ENCODE measurements at regions not wholly inside any gene's neighbourhood (a gene's known extent, or its start where the extent isn't known, plus 50 kb on each side); places are given as distances from the start of the nearest gene placed in this dataset.

DNA sequence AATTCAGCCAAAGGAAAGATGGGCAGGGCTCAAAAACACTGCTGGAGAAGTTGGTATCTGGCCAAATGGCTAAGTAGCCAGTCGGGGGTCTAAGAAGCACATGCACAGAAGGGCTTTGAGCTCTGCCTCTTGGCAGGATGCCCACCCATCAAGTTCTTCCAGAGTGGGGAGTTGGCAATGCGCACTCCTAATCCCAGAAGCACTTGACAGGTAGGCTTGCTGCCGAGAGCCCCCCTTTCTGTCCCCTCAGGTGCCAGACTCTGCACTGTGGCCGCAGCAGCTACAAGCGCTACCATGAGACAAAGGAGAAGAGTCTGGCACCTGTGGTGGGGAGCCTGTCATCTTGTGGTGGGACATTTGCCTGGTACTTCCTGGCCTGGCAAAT lies 252.9 kb upstream of the SLC24A2 start:
- no peak for FAIRE-seq

DNA sequence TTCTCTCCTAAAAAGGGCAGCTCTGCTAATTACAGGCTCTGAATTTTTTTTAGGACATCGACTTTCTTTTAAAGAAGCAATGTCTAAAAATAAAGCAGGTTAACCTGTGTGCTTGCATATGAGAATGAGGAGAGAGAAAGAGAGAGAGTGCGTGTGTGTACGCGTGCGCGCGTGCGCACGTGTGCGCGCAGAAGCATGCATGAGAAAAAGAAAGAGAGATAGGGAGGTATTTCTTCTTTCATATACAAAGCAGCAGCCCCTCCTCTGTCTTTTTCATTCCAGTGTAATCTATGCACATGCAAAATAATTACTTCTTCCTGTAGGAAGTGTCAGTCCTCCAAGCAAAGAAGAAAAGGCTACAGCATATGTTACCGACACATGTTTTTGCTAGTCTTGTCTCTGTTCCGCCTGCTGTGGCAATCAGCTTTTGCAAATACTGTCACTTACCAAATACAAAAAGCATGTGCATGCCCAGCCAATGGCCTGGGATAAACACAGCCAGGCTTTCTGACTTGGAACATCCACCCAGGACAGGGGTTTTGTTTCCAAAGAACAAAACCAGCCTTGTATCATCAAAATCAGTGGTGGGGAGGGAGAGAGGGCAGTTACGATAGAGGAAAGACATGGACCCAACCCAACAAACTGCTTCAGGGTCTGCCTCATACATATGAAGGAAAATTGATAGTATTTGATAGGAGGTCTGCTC lies 252.3 kb upstream of the SLC24A2 start:
- FAIRE-seq = no peak

DNA sequence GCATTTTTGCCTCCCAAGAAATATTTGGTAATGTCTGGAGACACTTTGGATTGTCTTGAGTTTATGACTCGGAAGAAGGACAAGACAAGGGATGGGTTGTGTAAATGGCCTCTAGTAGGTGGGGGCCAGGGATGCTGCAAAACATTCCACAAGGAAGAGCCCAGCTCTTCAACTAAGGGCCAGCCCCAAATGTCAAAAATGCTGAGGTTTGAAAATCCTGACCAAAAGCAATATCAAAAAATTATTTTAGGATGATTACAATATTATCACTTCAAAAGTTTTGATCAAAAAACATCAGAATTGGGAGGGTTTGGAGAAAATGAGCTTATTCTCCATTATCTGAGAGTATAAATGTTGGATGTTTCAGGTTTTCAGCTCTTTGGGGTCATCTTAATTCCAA lies 248.9 kb upstream of the SLC24A2 start:
- FAIRE-seq = no peak

DNA sequence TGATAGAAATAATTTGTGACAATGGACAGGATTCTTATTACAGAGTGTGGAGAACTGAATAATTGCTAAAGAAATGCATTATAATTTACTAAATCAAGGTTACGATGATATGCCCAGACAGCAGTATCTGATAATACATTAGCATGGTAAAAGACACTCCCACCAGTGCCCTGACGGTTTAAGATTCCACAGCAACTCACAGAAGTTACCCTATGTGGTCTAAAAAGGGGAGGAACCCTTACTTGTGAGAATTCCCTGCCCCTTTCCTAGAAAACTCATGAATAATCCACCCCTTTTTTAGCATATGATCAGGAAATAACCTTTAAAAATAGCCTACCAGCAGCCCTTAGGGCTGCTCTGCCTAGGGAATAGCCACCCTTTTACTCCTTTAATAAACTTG lies 244.7 kb upstream of the SLC24A2 start:
- no peak for FAIRE-seq

DNA sequence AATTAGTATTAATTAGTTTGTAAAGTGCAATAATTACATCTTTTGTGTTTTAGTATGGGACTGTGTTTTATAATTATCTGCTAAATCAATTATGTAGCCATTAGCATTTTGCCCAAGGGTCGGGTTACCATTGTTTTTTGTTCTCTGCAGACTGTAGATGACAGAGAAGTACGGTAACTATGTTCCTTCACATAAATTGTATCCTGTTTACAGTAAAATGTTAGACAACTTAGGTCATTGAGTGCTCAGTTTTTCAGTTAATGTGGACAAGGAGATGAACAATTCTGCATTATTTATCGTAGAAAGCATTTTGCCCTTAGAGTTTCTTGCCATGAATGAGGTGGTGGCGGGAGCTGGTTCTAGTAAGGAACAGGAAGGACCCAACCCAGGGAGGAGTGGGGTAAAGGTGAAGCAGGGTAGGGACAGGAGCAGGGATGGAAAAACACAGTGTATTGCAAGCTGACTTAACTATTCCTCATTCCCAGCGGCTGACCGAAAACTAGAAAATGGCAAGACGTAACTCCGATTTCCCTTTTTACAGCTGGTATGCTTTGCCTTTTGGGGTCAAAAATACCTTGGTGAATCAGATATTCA lies 243.7 kb upstream of the SLC24A2 start:
- no peak for FAIRE-seq

DNA sequence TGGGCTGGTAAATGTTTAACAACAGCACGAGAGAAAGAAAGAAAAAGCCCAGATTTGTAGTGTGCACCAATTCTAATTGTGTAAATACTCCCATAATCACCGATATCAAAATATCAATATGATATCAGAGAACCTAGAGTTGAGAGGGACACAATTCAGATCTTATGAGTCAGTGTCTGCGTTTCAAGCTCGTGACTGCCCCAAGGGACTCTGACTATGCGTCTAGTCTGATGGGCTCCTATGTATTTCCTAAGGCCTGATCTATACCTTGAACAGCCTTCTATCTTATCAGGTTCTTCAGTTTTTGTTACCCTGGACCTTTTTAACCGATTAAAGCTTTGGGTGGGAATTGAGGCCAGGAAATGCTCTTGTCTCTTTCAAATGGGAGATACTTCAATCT lies 243.0 kb upstream of the SLC24A2 start:
- FAIRE-seq = no peak

DNA sequence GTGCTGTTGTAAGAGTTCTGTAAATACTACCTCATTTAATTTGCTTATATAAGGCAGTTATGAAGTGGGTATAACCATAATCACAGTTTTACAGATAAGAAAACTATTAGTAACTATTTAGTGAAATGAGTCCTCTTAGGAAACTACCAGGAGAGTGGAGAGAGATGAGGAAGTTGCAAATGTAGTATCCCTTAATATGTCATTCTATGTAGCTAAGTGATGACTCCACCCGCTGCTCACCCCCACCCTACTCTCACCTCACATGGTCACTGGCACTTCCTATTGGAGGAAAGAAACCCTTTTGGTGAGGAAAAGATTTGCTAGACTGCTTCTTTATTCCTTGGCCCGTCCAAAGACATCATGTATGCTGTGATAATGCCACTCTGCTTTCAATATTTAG lies 241.8 kb upstream of the SLC24A2 start:
- no peak for FAIRE-seq

DNA sequence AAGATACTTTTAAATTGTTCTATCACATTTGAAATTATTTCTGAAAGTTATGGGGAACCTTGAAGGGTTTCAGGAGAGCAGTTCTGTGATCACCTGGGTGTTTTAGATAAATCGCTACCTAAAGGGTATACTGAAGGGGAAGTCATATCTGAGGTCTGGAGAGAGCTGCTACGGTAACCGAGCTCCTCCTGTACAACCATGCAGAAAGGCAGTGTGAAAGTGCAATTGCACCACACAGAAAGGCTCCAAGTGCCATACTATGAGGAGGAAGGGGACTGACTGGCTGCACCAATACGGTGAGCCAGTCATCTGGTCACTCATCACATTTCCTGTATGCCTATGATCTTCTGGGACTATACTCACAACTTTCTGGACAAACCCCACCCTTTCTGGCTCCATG lies 241.4 kb upstream of the SLC24A2 start:
- no peak for FAIRE-seq

DNA sequence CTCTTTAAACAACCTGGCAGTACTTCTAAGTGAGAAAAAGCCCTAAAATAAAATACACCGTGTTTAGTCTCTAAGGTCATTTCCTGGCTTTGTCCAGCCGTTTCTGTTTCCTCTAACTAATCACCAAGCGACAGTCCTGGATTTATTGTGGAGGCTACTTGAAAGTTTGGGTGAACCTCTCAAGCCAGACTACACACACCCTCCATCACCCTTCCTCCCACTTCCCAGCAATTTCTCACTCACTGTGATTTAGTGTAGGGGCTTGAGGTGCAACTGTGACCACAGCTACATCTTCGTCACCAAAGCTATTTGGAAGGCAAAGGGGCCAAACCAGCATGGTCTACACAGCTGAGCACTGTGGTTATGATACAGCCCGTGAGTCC lies 240.0 kb upstream of the SLC24A2 start:
- no peak for FAIRE-seq

DNA sequence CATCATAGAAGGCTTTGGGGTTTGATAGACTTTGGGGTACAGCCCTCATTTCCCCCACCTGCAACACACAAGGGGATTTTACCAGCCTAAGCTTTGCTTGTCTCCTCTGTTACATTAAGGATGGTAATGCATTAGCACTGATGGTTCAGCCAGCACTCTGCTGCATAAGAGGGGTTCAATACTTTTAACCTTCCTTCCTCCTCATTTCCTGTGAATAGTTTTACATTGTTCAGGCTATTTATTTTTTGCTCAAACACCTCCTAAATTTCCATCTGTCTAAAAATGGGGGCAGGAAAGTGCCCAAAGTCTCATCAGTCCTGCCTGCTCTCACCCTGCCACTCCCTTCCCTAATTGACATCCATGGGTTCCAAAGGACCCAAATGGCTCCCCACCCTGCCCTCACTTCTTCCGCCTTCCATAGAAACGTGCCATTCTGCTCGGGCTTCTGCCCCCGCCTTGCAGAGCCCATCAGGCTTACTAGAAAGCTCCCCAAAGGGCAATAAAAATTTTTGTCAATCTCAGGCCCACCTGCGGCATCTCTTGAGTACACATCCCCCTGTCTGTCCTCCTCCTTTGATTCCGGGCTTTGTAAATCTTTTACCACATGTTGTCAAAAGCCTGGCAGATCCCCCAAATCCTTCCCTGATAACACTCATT lies 239.5 kb upstream of the SLC24A2 start:
- FAIRE-seq = no peak

DNA sequence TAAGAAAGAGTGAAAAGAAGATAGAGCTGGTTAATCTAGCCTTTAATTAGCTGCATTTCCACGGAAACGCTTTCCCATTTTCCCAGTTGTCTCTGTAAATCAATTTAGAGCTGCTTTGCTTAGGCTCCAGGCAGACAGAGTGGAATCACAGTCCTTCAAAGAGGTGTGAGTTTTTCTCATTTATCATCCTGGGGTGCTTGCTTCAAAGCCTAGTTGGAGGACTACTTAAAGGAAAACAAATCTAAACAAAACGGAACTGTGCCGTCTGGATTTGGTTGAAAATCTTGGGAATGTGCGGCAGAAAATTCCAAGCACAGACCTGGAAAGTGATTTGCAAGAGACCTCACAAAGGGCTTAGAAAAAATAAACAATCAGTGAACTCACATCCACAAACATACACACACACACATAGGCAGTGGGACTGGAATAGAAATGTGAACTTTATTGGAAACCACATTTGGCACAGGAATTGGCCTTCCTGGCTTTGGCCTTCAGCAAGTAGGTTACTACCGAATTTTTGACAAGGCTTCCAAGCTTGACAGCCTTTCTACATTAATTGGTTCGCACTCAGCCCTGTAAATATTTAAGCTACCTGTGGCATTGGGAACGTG lies 235.2 kb upstream of the SLC24A2 start:
- no peak for FAIRE-seq

DNA sequence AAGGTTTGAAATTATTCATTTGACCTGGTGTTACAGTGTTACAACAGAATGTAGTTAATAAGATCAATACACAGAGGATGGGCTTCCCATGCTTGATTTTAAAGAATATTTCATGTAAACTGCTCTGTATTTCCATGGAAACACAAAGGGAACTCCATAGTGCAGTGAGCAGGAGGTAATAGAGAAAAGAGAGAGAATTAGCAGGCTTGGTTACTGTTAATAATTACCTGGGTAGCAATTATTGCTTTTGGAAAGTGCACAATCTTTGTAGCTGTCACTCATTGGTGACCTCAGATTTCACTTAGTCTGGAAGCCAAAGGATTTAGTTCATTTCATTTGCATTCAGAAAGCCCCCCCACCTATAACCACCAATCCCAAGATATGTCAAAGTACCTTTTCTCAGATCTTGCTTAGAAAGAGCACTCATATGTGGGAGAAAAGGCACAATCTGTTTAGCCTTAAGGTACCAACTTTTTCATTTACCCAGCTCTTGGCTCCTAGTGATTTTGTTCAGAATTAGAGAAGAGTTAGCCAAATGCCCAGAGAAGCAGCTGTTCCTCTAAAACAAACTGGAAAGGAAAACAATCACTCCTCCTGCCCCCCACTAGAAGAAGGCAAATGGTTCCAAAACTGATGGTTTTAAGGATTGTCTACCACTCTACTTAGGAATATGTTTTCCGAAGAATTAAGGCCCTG lies 234.5 kb upstream of the SLC24A2 start:
- no peak for FAIRE-seq

DNA sequence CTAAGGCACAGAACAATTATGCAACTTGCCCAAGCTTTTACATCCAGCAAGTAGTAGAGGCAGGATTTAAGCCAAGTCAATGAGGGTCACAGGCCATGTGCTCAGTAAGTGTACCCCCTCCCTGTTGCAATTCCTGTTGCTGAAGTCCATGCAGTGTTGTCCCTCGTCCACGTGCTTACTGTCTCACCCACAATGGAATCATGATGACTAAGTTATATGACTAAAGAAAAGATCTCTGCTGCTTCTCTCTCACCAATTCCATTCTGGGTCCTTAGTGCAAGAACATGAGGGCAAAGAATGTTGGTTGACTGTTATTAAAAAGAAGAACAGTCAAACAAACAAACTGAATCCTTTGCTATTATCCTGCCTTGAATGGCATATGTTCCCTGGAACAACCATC lies 233.6 kb upstream of the SLC24A2 start:
- no peak for FAIRE-seq

DNA sequence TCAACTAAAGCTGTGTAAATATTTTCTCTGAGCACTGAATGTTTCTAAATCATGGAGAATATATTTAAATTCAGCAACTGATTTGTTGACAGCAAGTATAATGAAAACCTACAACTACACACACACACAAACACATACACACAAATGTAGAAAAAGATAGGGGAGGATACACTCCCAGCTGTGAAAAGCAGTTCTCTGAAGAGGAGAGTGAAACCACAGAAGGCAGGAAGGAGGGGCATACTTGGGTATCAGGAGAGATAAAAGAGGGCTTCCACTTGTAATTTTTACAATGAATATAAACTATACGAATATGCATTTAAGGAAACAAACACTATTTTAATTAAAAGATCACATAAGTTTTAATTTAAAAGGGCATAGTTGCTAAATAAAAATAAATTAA lies 227.8 kb upstream of the SLC24A2 start:
- no peak for FAIRE-seq

DNA sequence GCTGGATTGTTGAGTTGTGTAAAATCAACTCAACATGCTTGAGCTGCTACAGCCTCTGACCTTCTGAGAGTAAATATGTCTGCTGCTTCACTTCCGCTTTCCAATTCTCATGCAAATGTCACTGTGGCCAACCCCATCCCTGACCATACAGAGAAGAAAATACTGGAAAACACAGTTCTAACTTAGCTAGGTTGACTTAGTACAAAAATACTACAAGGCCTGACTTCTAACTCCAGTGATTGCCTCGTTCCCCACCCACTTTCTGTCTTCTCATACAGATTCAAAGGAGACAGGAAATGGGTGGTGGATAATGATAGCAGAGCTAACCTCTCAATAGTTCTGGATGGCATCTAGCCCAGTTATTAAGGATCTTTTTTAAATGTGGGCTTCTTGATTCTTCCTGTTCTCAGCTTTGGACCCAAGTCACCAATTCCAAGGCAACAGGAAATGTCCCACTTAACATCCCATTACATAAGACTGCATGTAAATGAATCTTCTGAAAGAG lies 226.6 kb upstream of the SLC24A2 start:
- no peak for FAIRE-seq

DNA sequence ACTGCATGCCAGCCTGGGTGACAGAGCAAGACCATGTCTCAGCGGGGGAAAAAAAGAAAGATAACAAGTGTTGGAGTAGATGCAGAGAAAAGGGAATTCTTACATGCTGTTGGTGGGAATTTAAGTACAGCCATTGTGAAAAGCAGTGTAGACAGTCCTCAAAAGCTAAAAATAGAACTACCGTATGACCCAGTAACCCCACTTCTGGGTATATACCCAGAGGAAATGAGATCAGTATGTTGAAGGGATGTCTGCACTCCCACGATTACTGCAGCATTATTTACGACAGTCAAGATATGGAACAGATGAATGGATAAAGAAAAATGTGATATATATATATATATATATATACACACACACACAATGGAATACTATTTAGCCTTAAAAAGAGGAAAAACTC lies 225.3 kb upstream of the SLC24A2 start:
- FAIRE-seq = no peak

DNA sequence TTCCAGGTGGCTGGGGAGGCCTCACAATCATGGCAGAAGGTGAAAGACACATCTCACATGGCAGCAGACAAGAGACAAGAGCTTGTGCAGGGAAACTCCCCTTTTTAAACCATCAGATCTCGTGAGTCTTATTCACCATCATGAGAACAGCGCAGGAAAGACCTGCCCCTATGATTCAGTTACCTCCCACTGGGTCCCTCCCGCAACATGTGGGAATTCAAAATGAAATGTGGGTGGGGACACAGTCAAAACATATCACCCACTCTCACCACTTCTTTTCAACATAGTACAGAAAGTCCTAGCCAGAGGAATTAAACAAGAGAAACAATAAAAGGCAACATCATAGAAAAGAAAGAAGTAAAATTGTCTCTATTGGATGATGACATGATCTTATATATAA lies 223.4 kb upstream of the SLC24A2 start:
- no peak for FAIRE-seq

DNA sequence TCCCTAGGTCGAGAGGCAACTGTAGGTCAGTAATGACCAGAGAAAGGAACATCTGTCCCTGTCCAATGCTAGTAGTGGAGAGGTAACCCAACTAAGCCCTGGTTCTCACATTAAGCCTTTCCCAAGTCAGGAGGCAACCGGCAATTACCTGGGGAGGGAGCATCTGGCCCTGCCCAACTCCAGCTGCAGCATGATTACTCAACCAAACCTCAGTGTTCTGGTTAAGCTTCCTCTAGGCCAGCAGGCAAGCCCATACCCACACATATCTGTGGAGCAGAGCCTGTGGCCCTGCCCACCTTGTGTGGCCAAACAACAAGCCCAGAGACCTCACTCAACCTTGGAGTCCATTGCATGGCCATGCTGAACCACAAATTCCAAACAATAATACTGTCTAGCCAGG lies 220.8 kb upstream of the SLC24A2 start:
- FAIRE-seq = no peak

DNA sequence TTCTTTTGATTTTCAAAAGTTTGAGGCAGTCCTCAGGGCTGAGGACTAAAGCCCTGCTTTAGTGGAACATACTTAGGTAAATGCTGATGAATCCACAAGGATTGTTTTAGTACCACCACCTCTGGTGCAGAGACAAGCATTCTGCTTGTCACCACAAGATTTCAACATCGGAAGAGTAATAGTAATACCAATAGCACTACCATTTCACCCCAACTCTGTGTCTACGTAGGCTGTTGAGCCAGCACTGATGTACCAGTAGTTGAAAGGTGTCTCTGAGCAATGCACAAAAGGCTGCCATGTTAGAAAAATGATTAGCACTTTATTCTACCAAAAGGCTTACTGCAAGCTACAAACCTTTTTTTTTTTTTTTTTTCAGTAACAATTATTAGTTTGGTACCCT lies 213.2 kb upstream of the SLC24A2 start:
- FAIRE-seq = no peak

DNA sequence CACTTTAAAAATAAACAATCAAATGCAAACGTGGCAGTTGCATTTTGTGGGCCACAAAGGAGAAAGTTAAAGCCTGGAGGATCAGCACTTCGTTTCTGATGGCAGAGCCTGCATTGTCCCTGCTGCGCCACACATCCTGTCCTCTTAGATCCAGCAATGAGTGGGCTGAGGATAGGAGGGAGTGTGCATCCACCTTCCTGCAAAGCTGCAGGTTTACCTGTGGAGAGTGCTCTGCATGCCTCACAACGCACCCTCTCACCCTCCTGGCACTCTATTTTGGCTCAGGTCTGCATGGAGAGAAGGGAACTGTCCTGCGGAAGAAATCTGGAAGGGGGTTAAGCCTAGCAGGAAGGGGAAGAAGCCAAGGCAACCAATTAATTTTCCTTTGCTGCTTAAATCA lies 212.2 kb upstream of the SLC24A2 start:
- no peak for FAIRE-seq

DNA sequence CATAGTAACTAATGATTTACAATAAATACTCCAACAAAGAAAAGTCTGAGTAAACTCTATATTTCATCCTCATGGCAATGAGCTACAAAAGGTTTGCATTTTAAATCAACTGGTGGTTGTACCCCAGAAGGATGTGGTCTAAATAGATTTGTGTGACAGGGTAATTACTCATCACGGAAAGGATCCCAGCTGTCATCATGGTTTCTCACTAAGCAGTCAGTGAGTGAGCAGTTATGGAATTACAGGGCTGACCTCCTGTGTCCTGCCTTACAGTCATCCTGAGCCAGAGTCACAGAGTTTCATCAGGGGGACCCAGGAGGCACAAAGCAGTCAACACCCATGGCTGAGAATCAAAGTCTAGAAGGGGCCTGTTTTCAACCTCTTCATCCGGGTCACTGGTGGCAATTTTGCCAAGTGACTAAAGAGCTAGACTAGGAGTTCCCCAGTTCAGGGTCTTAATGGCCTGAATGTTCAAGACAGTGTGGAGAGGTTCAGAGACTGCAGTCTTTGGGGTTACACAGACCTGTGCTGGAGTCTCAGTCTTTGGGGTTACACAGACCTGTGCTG lies 210.7 kb upstream of the SLC24A2 start:
- FAIRE-seq = no peak

DNA sequence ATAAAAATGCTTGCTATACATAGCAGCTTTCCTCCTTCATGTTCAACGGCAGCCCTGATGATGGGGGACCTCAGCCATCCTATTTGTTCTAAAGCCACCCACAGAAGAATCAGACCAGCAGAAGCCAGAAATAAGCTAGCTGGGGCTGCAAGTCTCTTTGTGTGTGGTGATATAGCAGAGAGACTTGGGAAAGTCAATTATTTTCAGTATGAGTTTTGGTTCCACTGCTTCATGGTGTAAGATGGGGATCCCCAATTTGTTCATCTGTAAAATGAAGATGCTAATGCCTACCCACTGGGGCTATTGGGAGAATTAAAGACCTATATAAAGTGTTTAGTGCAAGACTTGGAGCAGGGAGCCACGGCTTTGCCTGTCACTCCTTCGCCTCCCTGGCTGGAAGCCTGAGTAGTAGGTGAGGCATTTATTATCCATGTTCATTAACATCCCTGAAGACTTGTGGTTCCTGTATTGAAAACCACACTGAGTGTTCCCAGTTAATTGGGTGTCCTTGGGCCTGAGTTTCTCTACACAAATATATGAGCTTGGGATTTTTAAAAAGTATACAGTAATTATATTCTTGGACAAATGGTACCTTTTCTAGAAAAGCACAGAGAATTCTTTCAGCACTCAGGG lies 210.1 kb upstream of the SLC24A2 start:
- no peak for FAIRE-seq
